Caco-2 (cell line): ENCODE measurements at regions not wholly inside any gene's neighbourhood (a gene's known extent, or its start where the extent isn't known, plus 50 kb on each side); places are given as distances from the start of the nearest gene placed in this dataset.

ENCODE experiments used
- BruUV-seq: library from RNA; stranded (reverse); fragments of 400-500 nt; replicated peaks from 2 replicates; lab custom pipeline; 2021; lab: Mats Ljungman, UMichigan
- CTCF ChIA-PET: fragments of 300-600 bp; sonication (Branson Sonifier 250); formaldehyde crosslinking; loops from one replicate; lab custom pipeline; 2022; ENCODE audit warnings: antibody characterized with exemption; lab: Charles Lee
- POLR2A ChIA-PET: fragments of 300-600 bp; sonication (Branson Sonifier 250); formaldehyde crosslinking; loops from one replicate; lab custom pipeline; 2022; ENCODE audit warnings: antibody characterized with exemption; lab: Charles Lee
- DNase-seq, 2 experiments: peaks; one replicate each; pipeline versions ENCODE4 v3.0.0 to v3.0.0-alpha.2; 2020 to 2022
- H3K27me3 ChIP-seq: replicated peaks from 2 replicates; pipeline ENCODE4 v1.6.0; 2011; ENCODE audit warnings: low read length; ENCODE audit not compliant: control insufficient read depth, insufficient read depth
- H3K36me3 ChIP-seq: 2 replicates; pipeline ENCODE4 v1.5.1; 2011; ENCODE audit warnings: low read length; ENCODE audit not compliant: control insufficient read depth, insufficient read depth
- H3K4me1 ChIP-seq: fragments of 250-450 bp; sonication (Bioruptor Pico); 2 replicates; pipeline ENCODE4 v1.5.1; 2020; ENCODE audit warnings: mild to moderate bottlenecking
- H3K4me3 ChIP-seq: 2 replicates; pipeline ENCODE4 v1.5.1; 2011; ENCODE audit warnings: low read depth, mild to moderate bottlenecking, control low read depth, low read length
- H3K9me3 ChIP-seq: fragments of 250-450 bp; sonication (Bioruptor Pico); 2 replicates; pipeline ENCODE4 v1.5.1; 2020; ENCODE audit warnings: mild to moderate bottlenecking, moderate library complexity
- H3K27ac Mint-ChIP-seq: one replicate; pipeline ENCODE4 v1.8.0; 2022; ENCODE audit warnings: mixed read lengths; ENCODE audit not compliant: unreplicated experiment
- H3K27me3 Mint-ChIP-seq: one replicate; pipeline ENCODE4 v1.8.0; 2022; ENCODE audit warnings: mixed read lengths; ENCODE audit not compliant: insufficient read depth, unreplicated experiment
- H3K36me3 Mint-ChIP-seq: one replicate; pipeline ENCODE4 v1.8.0; 2022; ENCODE audit warnings: mild to moderate bottlenecking, mixed read lengths; ENCODE audit not compliant: insufficient read depth, unreplicated experiment
- H3K4me1 Mint-ChIP-seq: one replicate; pipeline ENCODE4 v1.8.0; 2022; ENCODE audit warnings: low read depth, mixed read lengths; ENCODE audit not compliant: unreplicated experiment
- H3K4me3 Mint-ChIP-seq: one replicate; pipeline ENCODE4 v1.8.0; 2022; ENCODE audit warnings: mild to moderate bottlenecking, moderate library complexity, mixed read lengths; ENCODE audit not compliant: unreplicated experiment
- H3K9me3 Mint-ChIP-seq: one replicate; pipeline ENCODE4 v1.8.0; 2022; ENCODE audit warnings: mixed read lengths; ENCODE audit not compliant: unreplicated experiment
- intact Hi-C: fragments of 100-400 bp; cut with micrococcal nuclease; formaldehyde crosslinking; loops from one replicate; pipeline ENCODE4 v1.10.0; 2022; ENCODE audit not compliant: unreplicated experiment
- TF ChIP-seq, protein P1 (sequence below), 2 experiments: fragments of 200-600 bp in 1 of 2; IDR thresholded peaks; 1 replicate in 1 of 2; 2 replicates in 1 of 2; pipeline versions ENCODE4 v1.5.1 to v1.8.0; 2011 to 2022; ENCODE audit warnings: antibody characterized with exemption in 1 of 2, control low read depth in 1 of 2, inconsistent platforms in 1 of 2, low read depth in 1 of 2, low read length in 1 of 2, mild to moderate bottlenecking in 1 of 2, moderate library complexity in 1 of 2; ENCODE audit not compliant: insufficient read depth in 1 of 2, severe bottlenecking in 1 of 2, unreplicated experiment in 1 of 2

DNA sequence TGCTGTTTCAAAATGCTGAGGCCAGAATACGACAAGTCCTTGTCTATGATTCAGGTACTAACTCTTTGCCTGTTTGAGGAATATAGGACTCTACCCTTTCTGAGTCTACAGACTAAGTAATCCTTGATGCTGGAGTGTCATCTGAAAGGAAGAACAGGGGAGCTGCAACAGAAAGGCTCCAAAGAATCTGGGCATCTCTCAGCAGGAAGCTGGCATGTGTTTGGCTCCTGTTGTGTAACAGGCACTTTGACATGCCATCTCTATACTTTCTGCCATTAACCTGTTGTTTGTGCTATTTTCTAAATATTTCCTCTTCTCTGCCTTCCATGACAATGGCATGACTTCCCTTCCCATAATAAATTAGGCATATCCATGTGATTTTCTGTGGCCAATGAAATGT lies 409.5 kb downstream of the ADRA2A start:
- POLR2A ChIA-PET: no interaction called here
- Mint-ChIP-seq H3K4me1 (no peaks in the 10 kb centered on the region), H3K36me3 (no peaks in the 10 kb centered on the region), H3K4me3 (no peak overlapping the region), H3K27ac (no peak overlapping the region), H3K27me3 (no peaks in the 10 kb centered on the region), H3K9me3 (peaks cover 26% of the 10 kb centered on the region)
- no peak overlapping the region for H3K4me3 ChIP-seq
- H3K36me3 ChIP-seq: no peaks in the 10 kb centered on the region
- CTCF ChIA-PET: no interaction called here
- DNase-seq: no peak
- TF ChIP-seq, protein P1, sequence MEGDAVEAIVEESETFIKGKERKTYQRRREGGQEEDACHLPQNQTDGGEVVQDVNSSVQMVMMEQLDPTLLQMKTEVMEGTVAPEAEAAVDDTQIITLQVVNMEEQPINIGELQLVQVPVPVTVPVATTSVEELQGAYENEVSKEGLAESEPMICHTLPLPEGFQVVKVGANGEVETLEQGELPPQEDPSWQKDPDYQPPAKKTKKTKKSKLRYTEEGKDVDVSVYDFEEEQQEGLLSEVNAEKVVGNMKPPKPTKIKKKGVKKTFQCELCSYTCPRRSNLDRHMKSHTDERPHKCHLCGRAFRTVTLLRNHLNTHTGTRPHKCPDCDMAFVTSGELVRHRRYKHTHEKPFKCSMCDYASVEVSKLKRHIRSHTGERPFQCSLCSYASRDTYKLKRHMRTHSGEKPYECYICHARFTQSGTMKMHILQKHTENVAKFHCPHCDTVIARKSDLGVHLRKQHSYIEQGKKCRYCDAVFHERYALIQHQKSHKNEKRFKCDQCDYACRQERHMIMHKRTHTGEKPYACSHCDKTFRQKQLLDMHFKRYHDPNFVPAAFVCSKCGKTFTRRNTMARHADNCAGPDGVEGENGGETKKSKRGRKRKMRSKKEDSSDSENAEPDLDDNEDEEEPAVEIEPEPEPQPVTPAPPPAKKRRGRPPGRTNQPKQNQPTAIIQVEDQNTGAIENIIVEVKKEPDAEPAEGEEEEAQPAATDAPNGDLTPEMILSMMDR (IDR thresholded peaks at IDR 0.05; ENCODE audit: insufficient read depth in 1 of 2, low read depth in 1 of 2, low read length in 1 of 2, severe bottlenecking in 1 of 2, unreplicated experiment in 1 of 2): no peak
- no peaks in the 10 kb centered on the region for H3K27me3 ChIP-seq
- BruUV-seq: no TSS peak
- intact Hi-C loops: no loop called here
- no peaks in the 10 kb centered on the region for H3K4me1 ChIP-seq
- peaks cover 16% of the 10 kb centered on the region; the same call in 1 of the 2 replicates for H3K9me3 ChIP-seq

DNA sequence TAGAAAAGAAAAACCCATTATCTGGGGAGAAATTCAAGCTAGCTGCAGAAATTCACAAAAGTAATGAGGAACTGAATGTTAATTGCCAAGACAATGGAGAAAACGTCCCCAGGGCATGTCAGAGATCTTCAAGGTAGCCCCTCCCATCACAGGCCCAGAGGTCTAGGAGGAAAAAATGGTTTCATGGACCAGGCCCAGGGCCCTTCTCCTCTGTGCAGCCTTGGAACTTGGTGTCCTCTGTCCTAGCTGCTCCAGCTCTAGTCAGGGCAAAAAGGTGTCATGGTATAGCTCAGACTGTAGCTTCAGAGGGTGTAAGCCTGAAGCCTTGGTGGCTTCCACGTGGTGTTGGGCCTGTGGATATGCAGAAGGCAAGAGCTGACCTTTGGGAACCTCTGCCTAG lies 411.8 kb downstream of the ADRA2A start:
- Histone ChIP-seq H3K4me1 (no peaks in the 10 kb centered on the region), H3K9me3 (peaks cover 17% of the 10 kb centered on the region; the same call in 1 of the 2 replicates), H3K36me3 (no peaks in the 10 kb centered on the region), H3K4me3 (no peak overlapping the region), H3K27me3 (no peaks in the 10 kb centered on the region)
- H3K4me1 Mint-ChIP-seq: no peaks in the 10 kb centered on the region
- TF ChIP-seq, protein P1 (IDR thresholded peaks at IDR 0.05; ENCODE audit: insufficient read depth in 1 of 2, low read depth in 1 of 2, low read length in 1 of 2, severe bottlenecking in 1 of 2, unreplicated experiment in 1 of 2): no peak
- DNase-seq: no peak
- no peak overlapping the region for H3K27ac Mint-ChIP-seq
- no peaks in the 10 kb centered on the region for H3K27me3 Mint-ChIP-seq
- peaks cover 37% of the 10 kb centered on the region for H3K9me3 Mint-ChIP-seq
- ChIA-PET POLR2A (no interaction called here), CTCF (no interaction called here)
- no peaks in the 10 kb centered on the region for H3K36me3 Mint-ChIP-seq
- intact Hi-C loops: no loop called here
- BruUV-seq: no TSS peak
- H3K4me3 Mint-ChIP-seq: no peak overlapping the region

DNA sequence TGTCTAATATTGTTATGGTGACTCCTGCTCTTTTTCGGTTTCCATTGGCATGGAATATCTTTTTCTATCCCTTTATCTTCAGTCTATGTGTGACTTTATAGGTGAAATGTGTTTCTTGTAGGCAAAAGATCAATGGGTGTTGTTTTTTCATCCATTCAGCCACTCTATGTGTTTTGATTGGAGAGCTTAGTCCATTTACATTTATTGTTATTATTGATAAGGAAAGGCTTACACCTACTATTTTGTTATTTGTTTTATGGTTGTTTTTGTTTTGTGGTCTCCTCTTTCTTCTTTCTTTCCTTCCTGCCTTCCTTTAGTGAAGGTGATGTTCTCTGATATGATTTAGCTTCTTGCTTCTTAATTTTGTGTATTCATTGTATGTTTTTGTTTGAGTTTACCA lies 414.3 kb downstream of the ADRA2A start:
- no peak for DNase-seq
- Mint-ChIP-seq H3K4me1 (no peaks in the 10 kb centered on the region), H3K27ac (no peak overlapping the region), H3K4me3 (no peak overlapping the region), H3K27me3 (no peaks in the 10 kb centered on the region), H3K9me3 (peaks cover 37% of the 10 kb centered on the region), H3K36me3 (no peaks in the 10 kb centered on the region)
- Histone ChIP-seq H3K4me3 (no peak overlapping the region), H3K9me3 (peaks cover 17% of the 10 kb centered on the region; the same call in 1 of the 2 replicates), H3K36me3 (no peaks in the 10 kb centered on the region), H3K27me3 (no peaks in the 10 kb centered on the region), H3K4me1 (no peaks in the 10 kb centered on the region)
- intact Hi-C loops: no loop called here
- POLR2A ChIA-PET: no interaction called here
- TF ChIP-seq, protein P1 (IDR thresholded peaks at IDR 0.05; ENCODE audit: insufficient read depth in 1 of 2, low read depth in 1 of 2, low read length in 1 of 2, severe bottlenecking in 1 of 2, unreplicated experiment in 1 of 2): no peak
- CTCF ChIA-PET: no interaction called here
- no TSS peak for BruUV-seq
